K562 (cell line): ENCODE measurements at regions not wholly inside any gene's neighbourhood (a gene's known extent, or its start where the extent isn't known, plus 50 kb on each side); places are given as distances from the start of the nearest gene placed in this dataset.

ENCODE experiments used
- ATAC-seq: fragments of 200-7000 bp; cut with Tn5 transposase; 3 replicates; pipeline ENCODE4 v1.9.1; 2020; ENCODE audit warnings: moderate library complexity
- BruUV-seq: library from RNA; stranded (reverse); fragments of 400-500 nt; replicated peaks from 2 replicates; lab custom pipeline; 2021; lab: Mats Ljungman, UMichigan
- CTCF ChIA-PET: fragments of 300-600 bp; formaldehyde crosslinking; extraction: SDS; loops from one replicate; lab custom pipeline; 2021; ENCODE audit warnings: low intra/inter-chr PET ratio; lab: Yijun Ruan, JAX
- POLR2A ChIA-PET: fragments of 300-600, 350-650 bp; sonication (Branson Sonifier 250); formaldehyde crosslinking; extraction: SDS; loops from one replicate; lab custom pipeline; 2021; ENCODE audit warnings: antibody characterized with exemption, inconsistent platforms; lab: Yijun Ruan, JAX
- DNase-seq, 4 experiments: peaks; one replicate each; pipeline versions ENCODE4 v3.0.0 to v3.0.0-alpha.2; 2011 to 2018; ENCODE audit warnings: low spot score in 3 of 4, mixed read lengths in 3 of 4; ENCODE audit errors: extremely low read depth in 1 of 4
- FAIRE-seq: peaks from 2 replicates; lab custom pipeline; 2011; peaks lifted over from hg19 to GRCh38; lab: Jason Lieb, UNC
- H2AFZ ChIP-seq: 2 replicates; pipeline ENCODE4 v1.6.0; 2011; ENCODE audit warnings: low read depth, low read length, control low read depth, inconsistent platforms
- H3K27ac ChIP-seq: fragments of 200-600 bp; 3 replicates; pipeline ENCODE4 v1.8.0; 2011; ENCODE audit warnings: low read depth, mild to moderate bottlenecking, control low read depth, inconsistent platforms, low read length, moderate library complexity, mixed read lengths; ENCODE audit errors: extremely low read depth
- H3K27me3 ChIP-seq, 2 experiments: fragments of 300-600 bp in 1 of 2; 2 replicates in 1 of 2; 3 replicates in 1 of 2; pipeline versions ENCODE4 v1.6.0 to v1.8.0; 2011; ENCODE audit warnings: inconsistent platforms in 2 of 2, low read length in 2 of 2, mild to moderate bottlenecking in 1 of 2, mixed read lengths in 1 of 2, moderate library complexity in 1 of 2; ENCODE audit not compliant: control insufficient read depth in 2 of 2, insufficient read depth in 2 of 2
- H3K36me3 ChIP-seq: fragments of 300-600 bp; 3 replicates; pipeline ENCODE4 v1.8.0; 2011; ENCODE audit warnings: mild to moderate bottlenecking, low read length, inconsistent platforms; ENCODE audit not compliant: control insufficient read depth, insufficient read depth
- H3K4me1 ChIP-seq, 2 experiments: fragments of 200-600 bp in 1 of 2; replicated peaks in 1 of 2; 2 replicates in 1 of 2; 3 replicates in 1 of 2; pipeline versions ENCODE4 v1.5.1 to v1.8.0; 2011; ENCODE audit warnings: inconsistent platforms in 2 of 2, low read length in 2 of 2, mild to moderate bottlenecking in 1 of 2, mixed read lengths in 1 of 2, moderate library complexity in 1 of 2; ENCODE audit not compliant: control insufficient read depth in 2 of 2, insufficient read depth in 2 of 2
- H3K4me2 ChIP-seq: 2 replicates; pipeline ENCODE4 v1.6.1; 2011; ENCODE audit warnings: low read length, control low read depth, inconsistent platforms, mixed read lengths; ENCODE audit not compliant: insufficient read depth
- H3K4me3 ChIP-seq: fragments of 200-600 bp; sonication (generic), shearing (Covaris generic); 2 replicates; pipeline ENCODE4 v1.5.1; 2016; ENCODE audit warnings: control low read depth, inconsistent platforms
- H3K79me2 ChIP-seq: fragments of 200-600 bp; 3 replicates; pipeline ENCODE4 v1.8.0; 2011; ENCODE audit warnings: low read length, inconsistent platforms; ENCODE audit not compliant: control insufficient read depth, insufficient read depth
- H3K9ac ChIP-seq, 2 experiments: 2 replicates each; pipeline versions ENCODE4 v1.6.0 to v1.6.1; 2011; ENCODE audit warnings: low read depth in 2 of 2, low read length in 2 of 2, control low read depth in 1 of 2, inconsistent platforms in 1 of 2, mild to moderate bottlenecking in 1 of 2, mixed read lengths in 1 of 2; ENCODE audit not compliant: insufficient read depth in 1 of 2
- H3K9me1 ChIP-seq: one replicate; pipeline ENCODE4 v1.6.0; 2011; ENCODE audit warnings: inconsistent platforms, mild to moderate bottlenecking, low read length, moderate library complexity; ENCODE audit not compliant: control insufficient read depth, insufficient read depth
- H3K9me3 ChIP-seq: replicated peaks from 2 replicates; pipeline ENCODE4 v1.5.1; 2011; ENCODE audit warnings: low read depth, low read length, inconsistent platforms; ENCODE audit not compliant: control insufficient read depth, insufficient read depth
- H4K20me1 ChIP-seq: replicated peaks from 2 replicates; pipeline ENCODE4 v1.6.1; 2011; ENCODE audit warnings: low read length, inconsistent platforms, mixed read lengths; ENCODE audit not compliant: control insufficient read depth, insufficient read depth
- ATF2 ChIP-seq: sonication (generic); formaldehyde crosslinking; IDR thresholded peaks from 2 replicates; pipeline ENCODE4 v1.8.1; 2022; ENCODE audit warnings: missing genetic modification reagents
- BRD4 ChIP-seq: fragments of 200-600 bp; sonication (generic); IDR thresholded peaks from 2 replicates; pipeline ENCODE4 v1.6.1; 2017; ENCODE audit warnings: inconsistent platforms
- CTCF ChIP-seq, 3 experiments: IDR thresholded peaks in 2 of 3; conservative IDR thresholded peaks in 1 of 3; 2 replicates each; pipeline ENCODE4 v1.5.1; 2011 to 2012; ENCODE audit warnings: low read length in 3 of 3, mild to moderate bottlenecking in 3 of 3, control low read depth in 2 of 3, improper control_type of control experiment in 1 of 3, inconsistent platforms in 1 of 3, low read depth in 1 of 3, mixed read lengths in 1 of 3, moderate library complexity in 1 of 3; ENCODE audit not compliant: insufficient read depth in 2 of 3
- E2F3 ChIP-seq: fragments of 250-450 bp; sonication (Bioruptor Pico); IDR thresholded peaks from 2 replicates; pipeline ENCODE4 v1.4.0; 2020; ENCODE audit warnings: mild to moderate bottlenecking
- HMGXB4 ChIP-seq: sonication (generic); formaldehyde crosslinking; IDR thresholded peaks from 2 replicates; pipeline ENCODE4 v1.8.1; 2023; ENCODE audit warnings: mild to moderate bottlenecking, missing genetic modification reagents
- HSF4 ChIP-seq: fragments of 250-450 bp; sonication (Bioruptor Pico); IDR thresholded peaks from 2 replicates; pipeline ENCODE4 v2.1.2; 2022; ENCODE audit warnings: mild to moderate bottlenecking, moderate library complexity, borderline replicate concordance
- XRCC5 ChIP-seq: fragments of 200-400 bp; formaldehyde crosslinking; IDR thresholded peaks from 2 replicates; pipeline ENCODE4 v1.6.1; 2017; ENCODE audit warnings: low read depth, mild to moderate bottlenecking, low read length
- ZBTB5 ChIP-seq: fragments of 450-650 bp; IDR thresholded peaks from 2 replicates; pipeline ENCODE4 v1.6.1; 2017; ENCODE audit warnings: antibody characterized with exemption
- ZBTB9 ChIP-seq: fragments of 450-650 bp; formaldehyde crosslinking; IDR thresholded peaks from 2 replicates; pipeline ENCODE4 v1.4.0; 2020; ENCODE audit warnings: mild to moderate bottlenecking, moderate library complexity
- ZNF232 ChIP-seq: sonication (generic); formaldehyde crosslinking; IDR thresholded peaks from 2 replicates; pipeline ENCODE4 v1.8.0; 2022; ENCODE audit warnings: mild to moderate bottlenecking, missing genetic modification reagents
- ZNF717 ChIP-seq: fragments of 250-450 bp; sonication (Bioruptor Pico); IDR thresholded peaks from 2 replicates; pipeline ENCODE4 v1.5.0; 2021
- ZNF780A ChIP-seq: fragments of 250-450 bp; sonication (Bioruptor Pico); IDR thresholded peaks from 2 replicates; pipeline ENCODE4 v1.5.0; 2021; ENCODE audit warnings: mild to moderate bottlenecking
- WGBS: fragments of 100-300 bp; shearing (Covaris generic); methylation state at CpG from one replicate; pipeline ENCODE4 v1.1.6; 2016; ENCODE audit warnings: low coverage, mixed read lengths; ENCODE audit not compliant: insufficient coverage; ENCODE audit errors: missing lambda C conversion rate; 5-methylcytosine and 5-hydroxymethylcytosine counted together
- in situ Hi-C: fragments of 300-500 bp; cut with MboI; formaldehyde crosslinking; loops from 4 replicates; pipeline ENCODE4 v1.15.0; 2018; ENCODE audit warnings: inconsistent platforms, mixed read lengths
- intact Hi-C: fragments of 100-400 bp; cut with micrococcal nuclease; formaldehyde crosslinking; loops from 2 replicates; pipeline ENCODE4 v1.14.2; 2022

- TF ChIP-seq CTCF (IDR thresholded peaks at IDR 0.05 in 2 of 3, conservative IDR thresholded peaks at IDR 0.05 in 1 of 3; ENCODE audit: insufficient read depth in 2 of 3, low read depth in 1 of 3, low read length in 3 of 3) (no peak), ZNF717 (CRISPR knock-in tag) (no peak), ZBTB9 (CRISPR knock-in tag) (no peak)
Observed at GRCh38 chr16:86298758-86299134, 211.6 kb upstream of the FOXF1 start (continued).

- WGBS, result 2% methylated on average over 18 of the region's 18 CpGs
- no TSS peak for BruUV-seq
- ATAC-seq (no peak), FAIRE-seq (no peak), DNase-seq (no peak)
- H4K20me1 ChIP-seq, result peaks cover 9% of the 10 kb centered on the region; the same call in 1 of the 2 replicates
- peaks cover 4% of the 10 kb centered on the region for H3K9me1 ChIP-seq
- H3K27ac ChIP-seq, result no peak overlapping the region
- intact Hi-C loops (no loop called here), in situ Hi-C loops (no loop called here)
- no peak overlapping the region for H3K4me2 ChIP-seq
- no peaks in the 10 kb centered on the region for H3K79me2 ChIP-seq
- H3K9me3 ChIP-seq, result no peaks in the 10 kb centered on the region
- no peak overlapping the region for H3K4me3 ChIP-seq
- H3K4me1 ChIP-seq, result peaks cover 0 to 4% of the 10 kb centered on the region in 2 experiments; a peak in 2 of 5 replicates
- H3K36me3 ChIP-seq, result no peaks in the 10 kb centered on the region
- POLR2A ChIA-PET, result interaction anchor here (0.6 kb wide), 1 partner anchor 43 kb away, joined by 3 read pairs; no protein-coding TSS in a partner anchor
- peaks cover 55 to 76% of the 10 kb centered on the region in 2 experiments for H3K27me3 ChIP-seq
- no peak overlapping the region for H2AFZ ChIP-seq
- CTCF ChIA-PET, result no interaction called here
- H3K9ac ChIP-seq, result no peak overlapping the region
- no peak for TF ChIP-seq XRCC5
- no peak for TF ChIP-seq HSF4 (CRISPR knock-in tag)
- no peak for TF ChIP-seq ZBTB5
- TF ChIP-seq HMGXB4 (CRISPR knock-in tag), result no peak
- TF ChIP-seq BRD4, result no peak
- TF ChIP-seq E2F3, result no peak
- no peak for TF ChIP-seq ZNF780A (CRISPR knock-in tag)
- no peak for TF ChIP-seq ZNF232 (CRISPR knock-in tag)
- TF ChIP-seq ATF2 (CRISPR knock-in tag), result no peak
Observed at GRCh38 chr16:86299882-86300610, 210.3 kb upstream of the FOXF1 start.
